ENCODE measurements at regions not wholly inside any gene's neighbourhood (a gene's known extent, or its start where the extent isn't known, plus 50 kb on each side); places are given as distances from the start of the nearest gene placed in this dataset.
A peak's percentile ranks its signal among the peaks of the same experiment; 100 is the strongest.

GRCh38 chr10:91684841-91685240 lies 52.0 kb upstream of the PPP1R3C start:
- H3K18ac ChIP-seq (ENCODE audit: low read depth, low read length), result peak overlapping the region; percentile 22; the same call in 1 of the 2 replicates
- no peaks in the 10 kb centered on the region for H3K79me1 ChIP-seq (ENCODE audit: low read depth in 1 of 2, low read length in 2 of 2)
- H3K4me3 ChIP-seq (ENCODE audit: insufficient read depth, low read depth, low read length), result no peak overlapping the region
- peak overlapping the region; percentile 68; the same call in 1 of the 2 replicates for H4K91ac ChIP-seq (ENCODE audit: insufficient read depth, low read depth, low read length)
- no peaks in the 10 kb centered on the region for H3K9me3 ChIP-seq (ENCODE audit: control insufficient read depth, insufficient read depth, low read length)
- H2BK15ac ChIP-seq (ENCODE audit: low read depth, low read length), result peak overlapping the region; percentile 53; the same call in 1 of the 3 replicates
- dilution Hi-C loops (cut with HindIII; ENCODE audit: low sequenced_read_pairs, unreplicated experiment) (no loop called here), in situ Hi-C loops (cut with MboI; ENCODE audit: low sequenced_read_pairs) (no loop called here), intact Hi-C loops (cut with micrococcal nuclease) (no loop called here)
- H3K14ac ChIP-seq (replicated peaks; ENCODE audit: low read depth, low read length), result peak overlapping the region; percentile 67
- H3K4me1 ChIP-seq (ENCODE audit: control insufficient read depth, insufficient read depth, low read length), result peaks cover 19% of the 10 kb centered on the region
- peak overlapping the region; percentile 43; the same call in 1 of the 2 replicates for H3K23ac ChIP-seq (ENCODE audit: low read depth, low read length)
- DNase-seq (peak; percentile 34), ATAC-seq (ENCODE audit: low read depth) (peak; percentile 21)
- peak overlapping the region; percentile 7; the same call in 1 of the 2 replicates for H3K27ac ChIP-seq (ENCODE audit: insufficient read depth, low read length)
- H2AK5ac ChIP-seq (ENCODE audit: low read depth, low read length), result peak overlapping the region; percentile 46
- H4K5ac ChIP-seq (ENCODE audit: low read depth, low read length), result peak overlapping the region; percentile 42; the same call in 1 of the 2 replicates
- TF ChIP-seq, protein P1, sequence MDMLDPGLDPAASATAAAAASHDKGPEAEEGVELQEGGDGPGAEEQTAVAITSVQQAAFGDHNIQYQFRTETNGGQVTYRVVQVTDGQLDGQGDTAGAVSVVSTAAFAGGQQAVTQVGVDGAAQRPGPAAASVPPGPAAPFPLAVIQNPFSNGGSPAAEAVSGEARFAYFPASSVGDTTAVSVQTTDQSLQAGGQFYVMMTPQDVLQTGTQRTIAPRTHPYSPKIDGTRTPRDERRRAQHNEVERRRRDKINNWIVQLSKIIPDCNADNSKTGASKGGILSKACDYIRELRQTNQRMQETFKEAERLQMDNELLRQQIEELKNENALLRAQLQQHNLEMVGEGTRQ (IDR thresholded peaks at IDR 0.05; ENCODE audit: low read depth, low read length), result no peak
- TF ChIP-seq POLR2A (IDR thresholded peaks at IDR 0.05; ENCODE audit: low read depth, low read length) (no peak), MAFK (IDR thresholded peaks at IDR 0.05; ENCODE audit: low read depth, low read length) (no peak), RFX5 (IDR thresholded peaks at IDR 0.05; ENCODE audit: low read depth, low read length) (no peak), MAZ (IDR thresholded peaks at IDR 0.05; ENCODE audit: borderline replicate concordance, low read depth, low read length) (no peak), RAD21 (IDR thresholded peaks at IDR 0.05; ENCODE audit: low read length) (no peak), FOS (IDR thresholded peaks at IDR 0.05; ENCODE audit: low read depth, low read length) (no peak), MXI1 (IDR thresholded peaks at IDR 0.05; ENCODE audit: borderline replicate concordance, low read depth, low read length) (no peak)
- TF ChIP-seq, protein P2, sequence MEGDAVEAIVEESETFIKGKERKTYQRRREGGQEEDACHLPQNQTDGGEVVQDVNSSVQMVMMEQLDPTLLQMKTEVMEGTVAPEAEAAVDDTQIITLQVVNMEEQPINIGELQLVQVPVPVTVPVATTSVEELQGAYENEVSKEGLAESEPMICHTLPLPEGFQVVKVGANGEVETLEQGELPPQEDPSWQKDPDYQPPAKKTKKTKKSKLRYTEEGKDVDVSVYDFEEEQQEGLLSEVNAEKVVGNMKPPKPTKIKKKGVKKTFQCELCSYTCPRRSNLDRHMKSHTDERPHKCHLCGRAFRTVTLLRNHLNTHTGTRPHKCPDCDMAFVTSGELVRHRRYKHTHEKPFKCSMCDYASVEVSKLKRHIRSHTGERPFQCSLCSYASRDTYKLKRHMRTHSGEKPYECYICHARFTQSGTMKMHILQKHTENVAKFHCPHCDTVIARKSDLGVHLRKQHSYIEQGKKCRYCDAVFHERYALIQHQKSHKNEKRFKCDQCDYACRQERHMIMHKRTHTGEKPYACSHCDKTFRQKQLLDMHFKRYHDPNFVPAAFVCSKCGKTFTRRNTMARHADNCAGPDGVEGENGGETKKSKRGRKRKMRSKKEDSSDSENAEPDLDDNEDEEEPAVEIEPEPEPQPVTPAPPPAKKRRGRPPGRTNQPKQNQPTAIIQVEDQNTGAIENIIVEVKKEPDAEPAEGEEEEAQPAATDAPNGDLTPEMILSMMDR (conservative IDR thresholded peaks at IDR 0.05; ENCODE audit: low read depth, low read length), result no peak
- peak overlapping the region; percentile 74 for H3K4ac ChIP-seq (ENCODE audit: low read depth, low read length)
- no peak overlapping the region for H2AK9ac ChIP-seq (replicated peaks; ENCODE audit: low read depth, low read length, poor library complexity)
- no peak overlapping the region for H3K56ac ChIP-seq (ENCODE audit: extremely low read depth, insufficient read depth, low read length)
- H2BK120ac ChIP-seq (ENCODE audit: low read depth, low read length), result peak overlapping the region; percentile 79
- H4K8ac ChIP-seq (ENCODE audit: low read depth in 2 of 2, low read length in 2 of 2), result peak overlapping the region; percentile 43 to 68; a peak in 3 of 4 replicates
- POLR2A ChIA-PET (ENCODE audit: unreplicated experiment), result no interaction called here
- 0% methylated on average over 1 of the region's 2 CpGs; no CpG with 5 or more reads in 1 of the 2 experiments for WGBS, 2 experiments (ENCODE audit: extremely low coverage in 2 of 2, insufficient read length in 1 of 2)
- peak overlapping the region; percentile 81 for H2BK5ac ChIP-seq (ENCODE audit: low read depth, low read length, poor library complexity, severe bottlenecking)
- no TSS peak for BruUV-seq (replicated peaks)
- no peak overlapping the region for H2AFZ ChIP-seq (replicated peaks; ENCODE audit: low read length, poor library complexity)
- peak overlapping the region; percentile 77 for H2BK20ac ChIP-seq (ENCODE audit: low read depth, low read length)
- peaks cover 3% of the 10 kb centered on the region; the same call in 1 of the 2 replicates for H4K20me1 ChIP-seq (ENCODE audit: insufficient read depth, low read length)
- CTCF ChIA-PET, result no interaction called here
- no peak overlapping the region; the same call in 1 of the 2 replicates for H3K4me2 ChIP-seq (ENCODE audit: low read depth, low read length)
- no peaks in the 10 kb centered on the region for H3K27me3 ChIP-seq (ENCODE audit: control insufficient read depth, insufficient read depth, low read length)
- no peak overlapping the region for H3K9ac ChIP-seq (ENCODE audit: low read depth, low read length)
- no peaks in the 10 kb centered on the region for H3K36me3 ChIP-seq (ENCODE audit: control insufficient read depth, insufficient read depth, low read length)
- H3K9me1 ChIP-seq (ENCODE audit: insufficient read depth, low read length), result peaks cover 20% of the 10 kb centered on the region

Measured in IMR-90 (cell line).